Neuronal stem cell (in vitro differentiated cells): ENCODE measurements at regions not wholly inside any gene's neighbourhood (a gene's known extent, or its start where the extent isn't known, plus 50 kb on each side); places are given as distances from the start of the nearest gene placed in this dataset.

Source experiments
- DNase-seq: peaks from one replicate; pipeline ENCODE4 v3.0.0-alpha.2; 2013; ENCODE audit warnings: low spot score
- H2AFZ ChIP-seq: one replicate; pipeline ENCODE4 v1.6.1; 2013; ENCODE audit warnings: mild to moderate bottlenecking, low read length, inconsistent platforms
- H2AK5ac ChIP-seq: 2 replicates; pipeline ENCODE4 v1.6.1; 2013; ENCODE audit warnings: low read depth, mild to moderate bottlenecking, inconsistent platforms, low read length, moderate library complexity, mixed read lengths
- H2BK120ac ChIP-seq: 2 replicates; pipeline ENCODE4 v1.6.1; 2013; ENCODE audit warnings: low read depth, mild to moderate bottlenecking, inconsistent platforms, low read length, moderate library complexity, mixed read lengths
- H2BK12ac ChIP-seq: one replicate; pipeline ENCODE4 v1.6.1; 2013; ENCODE audit warnings: low read length, inconsistent platforms
- H2BK15ac ChIP-seq: 2 replicates; pipeline ENCODE4 v1.6.1; 2013; ENCODE audit warnings: mild to moderate bottlenecking, low read length, inconsistent platforms, mixed read lengths
- H2BK5ac ChIP-seq: one replicate; pipeline ENCODE4 v1.6.1; 2013; ENCODE audit warnings: inconsistent platforms, mild to moderate bottlenecking, low read length, moderate library complexity
- H3K14ac ChIP-seq: one replicate; pipeline ENCODE4 v1.6.1; 2013; ENCODE audit warnings: low read length, inconsistent platforms
- H3K18ac ChIP-seq: 2 replicates; pipeline ENCODE4 v1.6.1; 2013; ENCODE audit warnings: low read length, inconsistent platforms
- H3K23ac ChIP-seq: 2 replicates; pipeline ENCODE4 v1.6.1; 2013; ENCODE audit warnings: low read depth, mild to moderate bottlenecking, mixed read lengths, low read length, inconsistent platforms; ENCODE audit not compliant: poor library complexity
- H3K27ac ChIP-seq: replicated peaks from 3 replicates; pipeline ENCODE4 v1.5.1; 2013; ENCODE audit warnings: low read length, inconsistent platforms
- H3K27me3 ChIP-seq, 3 experiments: 2 replicates each; pipeline ENCODE4 v1.6.1; 2013; ENCODE audit warnings: low read length in 3 of 3, mild to moderate bottlenecking in 2 of 3, inconsistent platforms in 1 of 3, low read depth in 1 of 3, mixed read lengths in 1 of 3, moderate library complexity in 1 of 3; ENCODE audit not compliant: control insufficient read depth in 3 of 3, insufficient read depth in 3 of 3
- H3K36me3 ChIP-seq, 2 donors: replicated peaks in 1 of 2; 2 replicates each; pipeline ENCODE4 v1.6.1; 2013; ENCODE audit warnings: low read length in 2 of 2; ENCODE audit not compliant: control insufficient read depth in 2 of 2, insufficient read depth in 2 of 2
- H3K4ac ChIP-seq: 2 replicates; pipeline ENCODE4 v1.6.1; 2013; ENCODE audit warnings: inconsistent platforms, mild to moderate bottlenecking, low read length, moderate library complexity
- H3K4me1 ChIP-seq, 2 donors: 1 replicate in 1 of 2; 2 replicates in 1 of 2; pipeline ENCODE4 v1.6.1; 2013; ENCODE audit warnings: low read length in 2 of 2, low read depth in 1 of 2; ENCODE audit not compliant: control insufficient read depth in 2 of 2, insufficient read depth in 1 of 2
- H3K4me2 ChIP-seq: one replicate; pipeline ENCODE4 v1.6.1; 2013; ENCODE audit warnings: mild to moderate bottlenecking, low read length, inconsistent platforms; ENCODE audit not compliant: insufficient read depth, poor library complexity, severe bottlenecking
- H3K4me3 ChIP-seq, 2 donors: 2 replicates each; pipeline ENCODE4 v1.5.1; 2013; ENCODE audit warnings: low read length in 2 of 2, mild to moderate bottlenecking in 2 of 2, inconsistent platforms in 1 of 2, moderate library complexity in 1 of 2
- H3K79me1 ChIP-seq: one replicate; pipeline ENCODE4 v1.6.1; 2013; ENCODE audit warnings: low read depth, mild to moderate bottlenecking, inconsistent platforms, low read length, moderate library complexity
- H3K9ac ChIP-seq: one replicate; pipeline ENCODE4 v1.6.1; 2013; ENCODE audit warnings: mild to moderate bottlenecking, low read depth, low read length, inconsistent platforms; ENCODE audit not compliant: poor library complexity
- H3K9me3 ChIP-seq, 2 donors: replicated peaks in 1 of 2; 2 replicates each; pipeline versions ENCODE3 to v1.6.1; 2013; ENCODE audit warnings: low read length in 2 of 2, mild to moderate bottlenecking in 2 of 2, inconsistent platforms in 1 of 2, low read depth in 1 of 2, mixed read lengths in 1 of 2, moderate library complexity in 1 of 2; ENCODE audit not compliant: control insufficient read depth in 2 of 2, insufficient read depth in 1 of 2
- H4K8ac ChIP-seq: one replicate; pipeline ENCODE4 v1.6.1; 2013; ENCODE audit warnings: low read depth, mild to moderate bottlenecking, inconsistent platforms, low read length, moderate library complexity
- H4K91ac ChIP-seq: one replicate; pipeline ENCODE4 v1.6.1; 2013; ENCODE audit warnings: low read length, low read depth, mild to moderate bottlenecking, inconsistent platforms; ENCODE audit not compliant: poor library complexity
- WGBS, 2 donors: extraction: QIAGEN DNeasy Blood & Tissue Kit; methylation state at CpG; one replicate each; pipeline ENCODE4 v1.1.7; 2013; ENCODE audit warnings: missing lambda C conversion rate in 2 of 2, mixed read lengths in 1 of 2; ENCODE audit not compliant: insufficient read length in 2 of 2, insufficient replicate concordance in 1 of 2; ENCODE audit errors: extremely low coverage in 2 of 2; 5-methylcytosine and 5-hydroxymethylcytosine counted together

GRCh38 chr2:18641823-18642222 lies 52.5 kb upstream of the NT5C1B start:
- Histone ChIP-seq H3K23ac (no peak overlapping the region), H3K27ac (no peak overlapping the region), H3K36me3 (no peaks in the 10 kb centered on the region), H2BK12ac (no peak overlapping the region), H4K91ac (no peak overlapping the region), H3K4ac (no peak overlapping the region), H3K79me1 (no peaks in the 10 kb centered on the region), H2BK5ac (no peak overlapping the region), H2BK15ac (no peak overlapping the region), H3K9ac (no peak overlapping the region), H2AFZ (no peak overlapping the region), H3K4me1 (no peaks in the 10 kb centered on the region), H4K8ac (no peak overlapping the region), H3K14ac (no peak overlapping the region), H3K4me2 (no peak overlapping the region), H3K9me3 (no peaks in the 10 kb centered on the region), H2BK120ac (no peak overlapping the region), H2AK5ac (no peak overlapping the region), H3K27me3 (no peaks in the 10 kb centered on the region), H3K4me3 (no peak overlapping the region), H3K18ac (no peak overlapping the region)
- DNase-seq = no peak

- no peak overlapping the region for H3K18ac ChIP-seq
These were observed 50.5 kb upstream of the NT5C1B start for GRCh38 chr2:18639756-18640453.

More at GRCh38 chr2:18639756-18640453, 50.5 kb upstream of the NT5C1B start:
- no peak overlapping the region for H2BK12ac ChIP-seq
- H2BK5ac ChIP-seq = no peak overlapping the region
- no CpG with 5 or more reads among the region's 8 CpGs for WGBS, 2 donors
- H3K4me3 ChIP-seq = no peak overlapping the region
- no peaks in the 10 kb centered on the region for H3K27me3 ChIP-seq
- H3K4ac ChIP-seq = no peak overlapping the region
- no peak overlapping the region for H2AFZ ChIP-seq
- no peak overlapping the region for H2AK5ac ChIP-seq
- H3K14ac ChIP-seq = no peak overlapping the region
- no peak overlapping the region for H4K91ac ChIP-seq
- no peak overlapping the region for H3K23ac ChIP-seq
- DNase-seq = no peak
- H3K79me1 ChIP-seq = no peaks in the 10 kb centered on the region
- no peak overlapping the region for H3K27ac ChIP-seq
- no peak overlapping the region for H3K4me2 ChIP-seq
- H3K9ac ChIP-seq = no peak overlapping the region
- no peaks in the 10 kb centered on the region for H3K9me3 ChIP-seq
- H2BK15ac ChIP-seq = no peak overlapping the region
- H3K4me1 ChIP-seq = no peaks in the 10 kb centered on the region
- H3K36me3 ChIP-seq = no peaks in the 10 kb centered on the region
- no peak overlapping the region for H4K8ac ChIP-seq
- no peak overlapping the region for H2BK120ac ChIP-seq
